ENCODE measurements at regions not wholly inside any gene's neighbourhood (a gene's known extent, or its start where the extent isn't known, plus 50 kb on each side); places are given as distances from the start of the nearest gene placed in this dataset.

DNA sequence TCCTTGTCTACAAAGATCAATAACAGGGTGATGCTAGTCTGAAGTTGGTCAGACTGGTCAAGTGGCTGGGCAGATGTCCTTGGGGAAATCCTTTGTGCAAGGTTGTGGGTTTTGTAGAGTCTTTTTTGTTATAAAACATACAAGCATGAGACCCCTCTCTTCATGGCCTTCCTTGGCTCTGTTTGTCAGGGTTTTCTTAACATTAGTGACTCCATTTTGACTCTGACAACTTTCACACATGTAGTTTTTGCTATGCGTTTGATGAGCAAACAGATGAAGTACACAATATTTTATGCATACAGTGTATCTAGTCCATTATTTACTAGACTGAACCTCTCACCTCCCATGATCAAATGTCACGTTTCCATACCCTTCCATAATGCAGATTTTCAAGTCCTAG lies 151.2 kb upstream of the KLF7 start:
- TF ChIP-seq, protein P1, sequence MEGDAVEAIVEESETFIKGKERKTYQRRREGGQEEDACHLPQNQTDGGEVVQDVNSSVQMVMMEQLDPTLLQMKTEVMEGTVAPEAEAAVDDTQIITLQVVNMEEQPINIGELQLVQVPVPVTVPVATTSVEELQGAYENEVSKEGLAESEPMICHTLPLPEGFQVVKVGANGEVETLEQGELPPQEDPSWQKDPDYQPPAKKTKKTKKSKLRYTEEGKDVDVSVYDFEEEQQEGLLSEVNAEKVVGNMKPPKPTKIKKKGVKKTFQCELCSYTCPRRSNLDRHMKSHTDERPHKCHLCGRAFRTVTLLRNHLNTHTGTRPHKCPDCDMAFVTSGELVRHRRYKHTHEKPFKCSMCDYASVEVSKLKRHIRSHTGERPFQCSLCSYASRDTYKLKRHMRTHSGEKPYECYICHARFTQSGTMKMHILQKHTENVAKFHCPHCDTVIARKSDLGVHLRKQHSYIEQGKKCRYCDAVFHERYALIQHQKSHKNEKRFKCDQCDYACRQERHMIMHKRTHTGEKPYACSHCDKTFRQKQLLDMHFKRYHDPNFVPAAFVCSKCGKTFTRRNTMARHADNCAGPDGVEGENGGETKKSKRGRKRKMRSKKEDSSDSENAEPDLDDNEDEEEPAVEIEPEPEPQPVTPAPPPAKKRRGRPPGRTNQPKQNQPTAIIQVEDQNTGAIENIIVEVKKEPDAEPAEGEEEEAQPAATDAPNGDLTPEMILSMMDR (conservative IDR thresholded peaks at IDR 0.05; ENCODE audit: low read length), result no peak
- DNase-seq (ENCODE audit: low read depth), result no peak
- H3K4me3 ChIP-seq (ENCODE audit: low read length), result no peak overlapping the region

DNA sequence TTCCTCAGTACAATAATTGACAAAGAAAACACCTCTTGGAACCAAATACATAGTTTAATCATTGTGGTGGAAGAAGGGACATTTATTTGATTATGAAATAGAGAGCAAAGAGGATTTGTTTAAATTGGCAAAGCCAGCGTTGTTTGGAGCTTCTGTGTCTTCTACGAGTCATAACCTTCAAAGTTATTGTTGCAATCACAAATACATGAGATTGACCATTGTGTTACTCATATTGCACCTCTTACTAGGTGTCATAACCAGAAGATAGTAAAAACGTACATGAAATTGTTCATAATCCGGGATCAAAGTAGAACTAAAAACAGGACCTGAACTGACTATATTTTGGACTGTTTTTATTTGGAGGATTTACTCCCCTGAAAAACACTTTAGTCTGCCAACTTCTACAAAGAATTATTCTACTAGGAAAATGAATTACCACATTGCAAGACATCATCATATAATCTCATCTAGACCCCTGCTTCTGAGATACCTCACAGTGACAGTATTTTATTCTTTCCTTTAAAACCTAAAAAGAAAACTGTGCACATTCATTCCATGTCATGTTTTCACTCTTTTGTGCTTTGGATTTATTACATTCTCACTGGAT lies 151.7 kb upstream of the KLF7 start:
- no peak overlapping the region for H3K4me3 ChIP-seq (ENCODE audit: low read length)
- TF ChIP-seq, protein P1 (conservative IDR thresholded peaks at IDR 0.05; ENCODE audit: low read length), result no peak
- peak; percentile 69 for DNase-seq (ENCODE audit: low read depth)

DNA sequence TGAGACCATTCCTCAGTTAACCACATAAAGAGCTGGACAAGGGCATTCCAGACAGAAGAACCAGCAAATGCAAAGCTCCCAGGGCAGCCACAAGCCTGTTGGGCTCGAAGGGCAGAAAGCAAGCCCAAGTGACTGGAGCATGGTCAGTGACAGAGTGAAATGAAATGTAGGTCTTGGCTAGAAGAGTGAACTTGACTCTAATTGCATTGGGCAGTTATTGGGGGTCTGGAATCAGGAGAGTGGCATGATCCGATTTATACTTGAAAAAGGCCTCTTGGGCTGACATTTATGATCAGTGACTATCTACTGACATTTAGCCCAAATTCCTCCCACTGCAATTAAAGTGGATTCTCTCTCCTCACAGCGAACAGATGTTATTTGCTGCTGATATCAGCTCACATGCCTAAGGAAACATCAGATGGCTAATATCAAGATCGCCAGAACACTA lies 152.5 kb upstream of the KLF7 start:
- no peak for DNase-seq (ENCODE audit: low read depth)
- no peak overlapping the region for H3K4me3 ChIP-seq (ENCODE audit: low read length)
- TF ChIP-seq, protein P1 (conservative IDR thresholded peaks at IDR 0.05; ENCODE audit: low read length), result no peak

DNA sequence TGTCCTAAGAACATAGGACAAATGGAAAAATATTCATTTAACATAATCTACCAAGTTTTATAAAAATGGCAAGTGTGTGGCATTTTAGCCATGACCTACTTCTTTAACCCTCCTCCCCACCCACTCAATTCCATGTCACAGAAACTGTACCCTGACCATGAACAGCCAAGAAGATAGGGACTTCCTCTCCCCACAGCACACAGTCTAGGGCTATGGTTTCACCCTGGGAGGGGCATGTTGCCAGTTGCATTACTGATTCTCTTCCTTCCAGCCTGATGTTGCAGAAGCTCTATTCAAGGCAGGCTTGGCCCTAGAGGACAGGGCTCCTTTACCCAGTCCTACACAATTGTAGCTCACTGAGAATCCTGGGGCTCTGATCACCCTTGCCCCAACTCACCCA lies 153.6 kb upstream of the KLF7 start:
- H3K4me3 ChIP-seq (ENCODE audit: low read length), result no peak overlapping the region
- DNase-seq (ENCODE audit: low read depth), result no peak
- TF ChIP-seq, protein P1 (conservative IDR thresholded peaks at IDR 0.05; ENCODE audit: low read length), result no peak

DNA sequence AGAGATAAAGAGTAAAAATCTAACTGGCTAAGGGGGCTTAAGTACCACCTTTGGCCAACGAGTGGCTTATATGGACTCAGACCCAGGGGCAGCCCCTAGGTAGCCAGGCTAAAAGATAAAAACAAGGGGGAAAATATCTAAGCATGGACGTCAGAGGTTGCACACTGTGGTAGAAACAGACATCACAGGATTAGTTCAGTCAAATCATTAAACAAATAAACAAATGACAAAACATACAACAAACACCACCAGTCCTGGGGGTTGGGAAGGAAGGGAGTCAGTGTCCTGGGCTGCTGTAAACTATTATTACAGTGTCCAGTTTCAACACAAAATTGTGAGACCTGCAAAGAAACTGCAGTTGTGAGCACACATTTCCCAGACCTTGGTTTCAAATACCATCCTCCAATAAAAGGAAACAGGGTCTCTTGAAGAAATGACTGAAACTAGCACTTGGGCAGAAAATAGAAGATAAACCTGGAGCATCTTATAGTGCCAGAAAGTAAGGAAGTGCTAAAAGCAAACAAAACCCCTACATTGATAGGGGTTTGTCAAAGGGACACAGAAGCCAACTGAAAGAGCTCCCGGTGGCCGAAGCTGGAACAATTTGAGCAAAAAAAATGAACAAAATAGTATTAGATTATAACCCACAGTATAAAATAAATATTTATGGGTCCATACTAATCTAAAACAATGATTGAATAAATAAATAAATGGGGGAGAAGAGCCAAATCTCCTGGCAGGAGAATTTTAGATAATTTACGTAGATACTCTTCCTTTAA lies 154.8 kb upstream of the KLF7 start:
- no peak for DNase-seq (ENCODE audit: low read depth)
- no peak overlapping the region for H3K4me3 ChIP-seq (ENCODE audit: low read length)
- TF ChIP-seq, protein P1 (conservative IDR thresholded peaks at IDR 0.05; ENCODE audit: low read length), result peak; percentile 14; the same call in 1 of the 2 replicates

DNA sequence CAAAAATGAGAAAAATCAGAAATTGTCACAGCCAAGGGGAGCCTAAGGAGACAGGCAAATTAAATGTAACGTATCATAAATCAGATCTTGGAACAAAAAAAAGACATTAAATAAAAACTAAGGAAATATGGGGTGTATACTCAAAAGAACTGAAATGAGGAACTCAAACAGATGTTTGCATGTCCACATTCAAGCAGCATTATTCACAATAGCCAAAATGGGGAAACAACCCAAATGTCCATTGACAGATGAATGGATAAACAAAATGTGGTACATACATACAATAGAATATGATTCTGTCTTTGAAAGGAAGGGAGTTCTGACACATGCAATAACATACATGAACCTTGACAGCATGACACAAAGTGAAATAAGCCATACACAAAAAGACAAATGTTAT lies 155.8 kb upstream of the KLF7 start:
- TF ChIP-seq, protein P1 (conservative IDR thresholded peaks at IDR 0.05; ENCODE audit: low read length), result no peak
- H3K4me3 ChIP-seq (ENCODE audit: low read length), result no peak overlapping the region
- DNase-seq (ENCODE audit: low read depth), result no peak

DNA sequence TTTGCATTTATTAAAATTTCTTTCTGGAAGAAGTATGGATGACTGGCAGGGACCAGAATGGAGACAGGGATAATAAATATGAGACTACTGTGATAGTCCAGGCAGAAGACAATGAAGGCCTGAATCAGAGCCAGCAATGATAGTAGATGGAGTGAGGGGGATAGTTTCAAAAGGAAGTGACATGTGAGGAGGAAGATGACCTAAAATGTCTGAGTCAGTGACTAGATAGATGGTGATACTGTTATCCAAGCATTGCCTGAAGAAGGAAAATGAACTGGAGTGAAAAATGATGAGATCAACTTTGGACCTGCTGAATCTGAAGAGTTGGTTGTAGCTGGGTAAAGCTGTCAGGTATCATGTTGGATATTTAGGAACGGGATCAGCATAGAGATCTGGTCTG lies 158.3 kb upstream of the KLF7 start:
- no peak overlapping the region for H3K4me3 ChIP-seq (ENCODE audit: low read length)
- TF ChIP-seq, protein P1 (conservative IDR thresholded peaks at IDR 0.05; ENCODE audit: low read length), result no peak
- no peak for DNase-seq (ENCODE audit: low read depth)
